ENCODE measurements at regions not wholly inside any gene's neighbourhood (a gene's known extent, or its start where the extent isn't known, plus 50 kb on each side); places are given as distances from the start of the nearest gene placed in this dataset.

DNA sequence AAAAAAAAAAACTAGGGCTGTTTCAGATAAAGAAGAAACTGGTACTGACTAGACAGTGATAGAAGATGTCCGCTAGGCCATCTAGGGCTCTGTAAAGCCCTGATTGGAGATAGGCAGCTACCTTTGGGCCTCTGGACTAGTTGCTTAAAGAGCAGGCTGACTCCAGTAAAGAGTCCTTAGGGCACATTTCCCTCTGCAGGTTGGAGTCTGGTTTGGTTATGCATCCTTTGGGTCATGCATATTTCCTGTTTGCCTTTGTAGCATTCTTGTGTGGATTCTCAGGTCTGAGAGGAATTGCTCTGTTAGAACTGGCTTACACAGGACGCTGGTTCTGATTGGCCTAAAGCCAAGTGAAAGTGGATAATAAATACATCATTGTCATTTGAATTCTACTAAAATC, 165.5 kb upstream of the LRRN1 start:
- no peaks in the 10 kb centered on the region for H3K4me1 ChIP-seq (ENCODE audit: low read length)
- H3K36me3 ChIP-seq (ENCODE audit: insufficient read depth, low read length): no peaks in the 10 kb centered on the region
- H2AFZ ChIP-seq (ENCODE audit: low read length): no peak overlapping the region
- no peak overlapping the region for H3K4me2 ChIP-seq (ENCODE audit: low read depth, low read length, poor library complexity, severe bottlenecking)
- H4K20me1 ChIP-seq (ENCODE audit: insufficient read depth, low read depth, low read length): no peaks in the 10 kb centered on the region
- H3K27ac ChIP-seq (ENCODE audit: low read length): no peak overlapping the region
- no peak overlapping the region for H3K9ac ChIP-seq (ENCODE audit: low read length)
- no peaks in the 10 kb centered on the region for H3K27me3 ChIP-seq (ENCODE audit: low read length)
- H3K9me3 ChIP-seq (ENCODE audit: low read length): no peaks in the 10 kb centered on the region
- no peaks in the 10 kb centered on the region for H3K79me2 ChIP-seq (ENCODE audit: low read length)
- DNase-seq: no peak
- no peaks in the 10 kb centered on the region for H3K9me2 ChIP-seq (replicated peaks; ENCODE audit: insufficient read depth, low read length)
- H3K4me3 ChIP-seq (ENCODE audit: low read length): no peak overlapping the region

DNA sequence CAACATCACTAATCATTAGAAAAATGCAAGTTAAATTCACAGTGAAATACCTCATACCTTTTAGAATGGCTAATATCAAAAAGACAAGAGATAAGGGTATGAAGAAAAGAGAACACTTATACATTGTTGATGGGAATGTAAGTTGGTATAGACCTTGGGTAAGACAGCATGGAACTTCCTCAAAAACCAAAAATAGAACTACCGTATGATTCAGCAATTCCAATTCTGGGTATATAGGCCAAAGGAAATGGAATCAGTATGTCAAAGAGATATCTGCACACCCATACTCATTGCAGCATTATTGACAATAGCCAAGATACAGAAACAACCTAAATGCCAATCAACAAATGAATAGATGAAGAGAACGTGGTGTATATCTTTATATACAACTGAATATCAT, 166.8 kb upstream of the LRRN1 start:
- no peak overlapping the region for H3K9ac ChIP-seq (ENCODE audit: low read length)
- no peaks in the 10 kb centered on the region for H3K9me3 ChIP-seq (ENCODE audit: low read length)
- H3K27ac ChIP-seq (ENCODE audit: low read length): no peak overlapping the region
- no peaks in the 10 kb centered on the region for H4K20me1 ChIP-seq (ENCODE audit: insufficient read depth, low read depth, low read length)
- no peaks in the 10 kb centered on the region for H3K4me1 ChIP-seq (ENCODE audit: low read length)
- no peak for DNase-seq
- H3K79me2 ChIP-seq (ENCODE audit: low read length): no peaks in the 10 kb centered on the region
- no peaks in the 10 kb centered on the region for H3K9me2 ChIP-seq (replicated peaks; ENCODE audit: insufficient read depth, low read length)
- H3K4me3 ChIP-seq (ENCODE audit: low read length): no peak overlapping the region
- no peak overlapping the region for H2AFZ ChIP-seq (ENCODE audit: low read length)
- no peaks in the 10 kb centered on the region for H3K27me3 ChIP-seq (ENCODE audit: low read length)
- no peak overlapping the region for H3K4me2 ChIP-seq (ENCODE audit: low read depth, low read length, poor library complexity, severe bottlenecking)
- H3K36me3 ChIP-seq (ENCODE audit: insufficient read depth, low read length): no peaks in the 10 kb centered on the region

DNA sequence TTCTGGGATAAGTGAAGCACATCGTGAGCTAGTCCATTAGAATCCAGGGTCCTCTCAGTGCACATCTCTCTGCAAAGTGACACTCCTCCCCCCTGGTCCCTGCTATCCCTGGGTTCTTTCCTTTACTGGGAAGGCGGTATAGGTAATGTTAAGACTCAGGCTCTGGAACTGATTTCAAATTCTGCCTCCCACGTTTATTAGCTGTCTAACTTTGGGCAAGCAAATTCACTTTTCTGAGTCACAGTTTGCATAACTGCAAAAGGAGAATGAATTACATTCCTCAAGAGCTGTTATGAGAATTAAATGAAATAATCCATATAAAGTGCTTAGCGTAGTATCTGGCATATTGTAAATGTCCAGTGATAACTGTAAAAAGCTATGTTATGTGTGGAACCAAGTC, 168.1 kb upstream of the LRRN1 start:
- Histone ChIP-seq H3K79me2 (ENCODE audit: low read length) (no peaks in the 10 kb centered on the region), H3K4me3 (ENCODE audit: low read length) (no peak overlapping the region), H3K9me3 (ENCODE audit: low read length) (no peaks in the 10 kb centered on the region), H3K9me2 (replicated peaks; ENCODE audit: insufficient read depth, low read length) (no peaks in the 10 kb centered on the region), H3K4me2 (ENCODE audit: low read depth, low read length, poor library complexity, severe bottlenecking) (no peak overlapping the region), H3K27me3 (ENCODE audit: low read length) (no peaks in the 10 kb centered on the region), H3K36me3 (ENCODE audit: insufficient read depth, low read length) (no peaks in the 10 kb centered on the region), H3K9ac (ENCODE audit: low read length) (no peak overlapping the region), H4K20me1 (ENCODE audit: insufficient read depth, low read depth, low read length) (no peaks in the 10 kb centered on the region), H3K4me1 (ENCODE audit: low read length) (no peaks in the 10 kb centered on the region), H2AFZ (ENCODE audit: low read length) (no peak overlapping the region), H3K27ac (ENCODE audit: low read length) (no peak overlapping the region)
- DNase-seq: no peak

DNA sequence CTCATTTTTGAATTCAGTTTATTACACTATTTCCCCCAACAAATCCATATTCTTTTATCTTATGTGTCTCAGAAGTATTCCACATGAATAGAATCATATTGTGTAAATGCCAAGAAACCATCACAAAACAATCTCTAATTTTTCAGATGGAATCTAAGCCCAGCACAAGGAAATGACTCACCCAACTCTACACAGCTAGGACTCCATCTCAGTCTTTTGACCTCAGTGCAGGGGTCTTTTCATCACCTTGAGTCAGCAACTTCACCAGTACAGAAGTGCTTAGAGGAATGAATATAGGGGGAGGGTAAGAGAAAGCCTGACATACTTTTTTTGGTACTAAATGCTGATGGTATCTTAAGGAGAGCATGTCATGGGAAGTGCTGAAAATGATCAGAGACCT, 169.3 kb upstream of the LRRN1 start:
- Histone ChIP-seq H3K4me3 (ENCODE audit: low read length) (no peak overlapping the region), H3K36me3 (ENCODE audit: insufficient read depth, low read length) (no peaks in the 10 kb centered on the region), H3K27me3 (ENCODE audit: low read length) (no peaks in the 10 kb centered on the region), H3K9me3 (ENCODE audit: low read length) (no peaks in the 10 kb centered on the region), H2AFZ (ENCODE audit: low read length) (no peak overlapping the region), H3K9ac (ENCODE audit: low read length) (no peak overlapping the region), H3K27ac (ENCODE audit: low read length) (no peak overlapping the region), H4K20me1 (ENCODE audit: insufficient read depth, low read depth, low read length) (no peaks in the 10 kb centered on the region), H3K4me1 (ENCODE audit: low read length) (no peaks in the 10 kb centered on the region), H3K4me2 (ENCODE audit: low read depth, low read length, poor library complexity, severe bottlenecking) (no peak overlapping the region), H3K79me2 (ENCODE audit: low read length) (no peaks in the 10 kb centered on the region), H3K9me2 (replicated peaks; ENCODE audit: insufficient read depth, low read length) (no peaks in the 10 kb centered on the region)
- DNase-seq: no peak

DNA sequence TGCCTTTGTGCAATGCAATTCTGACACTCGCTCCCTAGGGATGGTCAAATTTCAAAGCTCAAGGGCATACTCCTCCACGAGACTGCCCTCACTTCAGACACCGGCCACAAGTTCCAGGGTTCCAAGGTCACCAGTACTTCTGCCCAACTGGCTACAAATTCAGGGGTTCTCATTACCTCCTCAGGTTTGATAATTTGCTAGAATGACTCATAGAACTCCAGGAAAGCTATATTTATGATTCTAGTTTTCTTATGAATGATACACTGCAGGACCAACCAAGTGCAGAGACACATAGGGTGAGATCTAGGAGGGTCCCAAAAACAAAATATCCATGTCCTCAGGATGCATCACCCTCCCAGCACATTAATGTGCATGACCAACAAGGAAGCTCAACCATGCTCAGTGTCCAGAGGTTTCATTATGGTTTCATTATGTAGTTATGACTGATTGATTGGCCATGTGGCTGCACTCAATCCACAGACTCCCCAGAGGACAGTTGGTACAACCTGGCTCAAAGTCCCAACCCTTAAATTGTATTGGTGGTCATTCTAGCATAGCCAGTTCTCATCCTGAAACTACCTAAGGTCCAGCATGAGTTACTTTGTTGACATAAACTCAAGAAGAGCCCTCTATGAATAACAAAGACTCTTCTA, 170.4 kb upstream of the LRRN1 start:
- no peaks in the 10 kb centered on the region for H3K4me1 ChIP-seq (ENCODE audit: low read length)
- no peaks in the 10 kb centered on the region for H3K36me3 ChIP-seq (ENCODE audit: insufficient read depth, low read length)
- no peak overlapping the region for H2AFZ ChIP-seq (ENCODE audit: low read length)
- H3K4me3 ChIP-seq (ENCODE audit: low read length): no peak overlapping the region
- no peaks in the 10 kb centered on the region for H3K27me3 ChIP-seq (ENCODE audit: low read length)
- DNase-seq: no peak
- no peak overlapping the region for H3K27ac ChIP-seq (ENCODE audit: low read length)
- H3K4me2 ChIP-seq (ENCODE audit: low read depth, low read length, poor library complexity, severe bottlenecking): no peak overlapping the region
- no peaks in the 10 kb centered on the region for H3K79me2 ChIP-seq (ENCODE audit: low read length)
- no peaks in the 10 kb centered on the region for H3K9me2 ChIP-seq (replicated peaks; ENCODE audit: insufficient read depth, low read length)
- no peaks in the 10 kb centered on the region for H4K20me1 ChIP-seq (ENCODE audit: insufficient read depth, low read depth, low read length)
- no peaks in the 10 kb centered on the region for H3K9me3 ChIP-seq (ENCODE audit: low read length)
- no peak overlapping the region for H3K9ac ChIP-seq (ENCODE audit: low read length)

DNA sequence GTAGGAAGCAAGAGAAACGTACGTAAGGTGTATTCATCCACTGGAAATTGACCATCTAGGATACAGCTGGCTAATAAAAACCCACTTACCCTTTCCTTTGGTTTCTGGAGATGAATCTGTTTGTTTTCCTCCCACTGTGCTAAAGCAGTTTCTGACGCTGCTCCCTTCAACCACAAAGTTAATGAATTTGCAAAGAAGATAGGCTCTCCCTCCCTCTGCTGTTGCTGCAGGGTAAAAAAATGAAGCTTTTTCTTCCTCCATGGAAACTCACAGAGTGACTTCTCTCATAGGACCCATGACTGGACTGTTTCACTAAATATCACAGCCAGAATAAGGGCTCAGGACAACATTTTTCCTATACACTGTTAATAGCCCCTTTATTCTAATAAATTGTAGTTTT, 172.1 kb upstream of the LRRN1 start:
- Histone ChIP-seq H3K9me3 (ENCODE audit: low read length) (no peaks in the 10 kb centered on the region), H3K79me2 (ENCODE audit: low read length) (no peaks in the 10 kb centered on the region), H3K27me3 (ENCODE audit: low read length) (no peaks in the 10 kb centered on the region), H4K20me1 (ENCODE audit: insufficient read depth, low read depth, low read length) (no peaks in the 10 kb centered on the region), H3K27ac (ENCODE audit: low read length) (no peak overlapping the region), H3K4me3 (ENCODE audit: low read length) (no peak overlapping the region), H3K9me2 (replicated peaks; ENCODE audit: insufficient read depth, low read length) (no peaks in the 10 kb centered on the region), H3K4me1 (ENCODE audit: low read length) (no peaks in the 10 kb centered on the region), H3K4me2 (ENCODE audit: low read depth, low read length, poor library complexity, severe bottlenecking) (no peak overlapping the region), H3K9ac (ENCODE audit: low read length) (no peak overlapping the region), H2AFZ (ENCODE audit: low read length) (no peak overlapping the region), H3K36me3 (ENCODE audit: insufficient read depth, low read length) (no peaks in the 10 kb centered on the region)
- no peak for DNase-seq

DNA sequence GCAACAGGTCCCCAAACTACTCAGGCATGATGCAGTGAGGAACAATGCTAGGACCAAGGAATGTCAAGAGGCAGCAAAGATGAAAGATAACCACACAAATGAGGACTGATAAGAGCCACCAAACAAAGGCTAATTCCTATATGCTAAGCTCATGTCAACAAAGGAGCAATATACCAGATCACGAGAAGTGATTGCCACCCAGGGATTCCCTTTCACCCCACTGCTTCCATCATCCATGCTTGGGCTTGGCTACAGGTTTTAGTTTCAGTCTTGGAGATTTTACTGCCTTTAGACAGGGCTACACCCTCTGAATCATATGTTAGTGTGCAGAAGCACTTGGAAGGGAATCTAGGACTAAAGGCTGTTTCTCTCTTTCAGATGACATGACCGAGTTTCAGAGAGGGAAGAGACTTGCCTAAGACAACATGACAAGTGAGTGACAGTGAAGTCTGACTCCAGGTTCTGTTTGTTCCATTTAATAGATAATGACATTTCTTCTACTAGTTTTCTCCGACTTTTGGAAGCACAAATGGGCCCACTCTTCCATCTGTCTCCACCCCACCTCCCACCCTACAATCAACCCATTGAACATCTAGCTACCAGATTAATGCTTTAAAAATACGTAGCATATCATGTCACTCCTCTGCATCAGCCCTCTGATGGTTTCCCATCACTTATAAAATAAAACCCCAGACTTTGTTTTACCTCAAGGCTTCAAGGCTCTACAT, 173.5 kb upstream of the LRRN1 start:
- H2AFZ ChIP-seq (ENCODE audit: low read length): no peak overlapping the region
- H3K9ac ChIP-seq (ENCODE audit: low read length): no peak overlapping the region
- no peaks in the 10 kb centered on the region for H3K36me3 ChIP-seq (ENCODE audit: insufficient read depth, low read length)
- no peaks in the 10 kb centered on the region for H3K79me2 ChIP-seq (ENCODE audit: low read length)
- H3K27ac ChIP-seq (ENCODE audit: low read length): no peak overlapping the region
- no peak for DNase-seq
- H3K4me3 ChIP-seq (ENCODE audit: low read length): no peak overlapping the region
- no peaks in the 10 kb centered on the region for H4K20me1 ChIP-seq (ENCODE audit: insufficient read depth, low read depth, low read length)
- H3K27me3 ChIP-seq (ENCODE audit: low read length): no peaks in the 10 kb centered on the region
- H3K9me3 ChIP-seq (ENCODE audit: low read length): no peaks in the 10 kb centered on the region
- no peaks in the 10 kb centered on the region for H3K4me1 ChIP-seq (ENCODE audit: low read length)
- no peak overlapping the region for H3K4me2 ChIP-seq (ENCODE audit: low read depth, low read length, poor library complexity, severe bottlenecking)
- no peaks in the 10 kb centered on the region for H3K9me2 ChIP-seq (replicated peaks; ENCODE audit: insufficient read depth, low read length)

DNA sequence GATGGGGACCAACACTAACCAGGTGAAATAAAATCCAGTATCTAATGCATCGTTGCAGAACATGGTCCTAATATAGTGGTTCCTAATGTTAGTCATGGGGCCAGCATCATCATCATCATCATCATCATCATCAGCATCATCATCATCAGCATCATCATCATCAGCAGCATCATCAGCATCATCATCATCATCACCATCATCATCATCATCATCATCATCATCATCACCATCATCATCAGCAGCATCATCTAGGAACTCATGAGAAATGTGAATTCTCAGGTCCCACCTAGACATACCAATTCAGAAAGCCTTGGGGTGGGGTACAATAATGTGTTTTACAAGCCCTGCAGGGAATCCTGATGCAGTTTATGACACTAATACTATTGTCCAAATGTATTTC, 179.4 kb upstream of the LRRN1 start:
- no peaks in the 10 kb centered on the region for H3K9me2 ChIP-seq (replicated peaks; ENCODE audit: insufficient read depth, low read length)
- H3K4me3 ChIP-seq (ENCODE audit: low read length): no peak overlapping the region
- H4K20me1 ChIP-seq (ENCODE audit: insufficient read depth, low read depth, low read length): no peaks in the 10 kb centered on the region
- H3K36me3 ChIP-seq (ENCODE audit: insufficient read depth, low read length): no peaks in the 10 kb centered on the region
- no peaks in the 10 kb centered on the region for H3K4me1 ChIP-seq (ENCODE audit: low read length)
- H3K27ac ChIP-seq (ENCODE audit: low read length): no peak overlapping the region
- no peaks in the 10 kb centered on the region for H3K9me3 ChIP-seq (ENCODE audit: low read length)
- DNase-seq: no peak
- H3K4me2 ChIP-seq (ENCODE audit: low read depth, low read length, poor library complexity, severe bottlenecking): no peak overlapping the region
- no peaks in the 10 kb centered on the region for H3K79me2 ChIP-seq (ENCODE audit: low read length)
- no peaks in the 10 kb centered on the region for H3K27me3 ChIP-seq (ENCODE audit: low read length)
- H3K9ac ChIP-seq (ENCODE audit: low read length): no peak overlapping the region
- no peak overlapping the region for H2AFZ ChIP-seq (ENCODE audit: low read length)

Measured in Karpas-422 (cell line).